Activated naive CD8-positive, alpha-beta T cell (primary cell): ENCODE measurements at regions not wholly inside any gene's neighbourhood (a gene's known extent, or its start where the extent isn't known, plus 50 kb on each side); places are given as distances from the start of the nearest gene placed in this dataset.
"Not testable (repeated sequence)": the region's sequence is repeated elsewhere in the genome, so short reads cannot be mapped to it uniquely, and the experiment has no call there.

Source experiments
- H3K27ac Mint-ChIP-seq: one replicate; pipeline ENCODE4 v1.8.0; 2021; ENCODE audit warnings: mixed read lengths
- H3K27me3 Mint-ChIP-seq: one replicate; pipeline ENCODE4 v1.8.0; 2021; ENCODE audit warnings: mixed read lengths
- H3K36me3 Mint-ChIP-seq: one replicate; pipeline ENCODE4 v1.8.0; 2021; ENCODE audit warnings: mixed read lengths
- H3K4me1 Mint-ChIP-seq: one replicate; pipeline ENCODE4 v1.8.0; 2021; ENCODE audit warnings: low read depth, mixed read lengths
- H3K4me3 Mint-ChIP-seq: one replicate; pipeline ENCODE4 v1.8.0; 2021; ENCODE audit warnings: mild to moderate bottlenecking, mixed read lengths
- H3K9me3 Mint-ChIP-seq: one replicate; pipeline ENCODE4 v1.8.0; 2021; ENCODE audit warnings: low read depth, mixed read lengths

- Mint-ChIP-seq H3K36me3 (no peaks in the 10 kb centered on the region), H3K27me3 (peaks cover 30% of the 10 kb centered on the region), H3K4me1 (peaks cover 10% of the 10 kb centered on the region)
Measured at GRCh38 chr6:28607990-28608389, 82.3 kb downstream of the GPX5 start.

DNA sequence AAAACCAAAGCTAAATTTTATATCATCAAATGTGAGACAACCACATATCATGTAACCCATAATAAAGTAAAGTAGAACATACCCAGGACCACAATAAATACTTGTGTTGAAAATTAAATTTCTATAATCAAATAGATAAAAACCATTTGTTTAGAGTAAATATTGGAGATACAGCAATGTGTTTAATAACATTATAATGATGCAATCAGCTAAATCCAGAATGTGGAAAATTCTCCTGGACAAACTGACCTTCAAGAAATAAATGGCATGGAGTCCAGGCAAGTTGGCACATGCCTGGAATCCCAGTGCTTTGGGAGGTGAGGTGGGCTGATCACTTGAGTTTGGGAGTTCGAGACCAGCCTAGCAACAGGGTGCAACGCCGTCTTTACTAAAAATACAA lies 84.0 kb downstream of the GPX5 start:
- H3K9me3 Mint-ChIP-seq, result no peaks in the 10 kb centered on the region
- H3K27me3 Mint-ChIP-seq, result peaks cover 37% of the 10 kb centered on the region
- H3K27ac Mint-ChIP-seq, result no peak overlapping the region
- no peaks in the 10 kb centered on the region for H3K36me3 Mint-ChIP-seq
- no peak overlapping the region for H3K4me3 Mint-ChIP-seq
- peaks cover 10% of the 10 kb centered on the region for H3K4me1 Mint-ChIP-seq

More at GRCh38 chr6:28607990-28608389, 82.3 kb downstream of the GPX5 start:
- no peak overlapping the region for H3K4me3 Mint-ChIP-seq
- no peaks in the 10 kb centered on the region for H3K9me3 Mint-ChIP-seq
- H3K27ac Mint-ChIP-seq, result no peak overlapping the region

- Mint-ChIP-seq H3K4me3 (no peak overlapping the region), H3K9me3 (no peaks in the 10 kb centered on the region), H3K27ac (no peak overlapping the region), H3K36me3 (peaks cover 2% of the 10 kb centered on the region), H3K27me3 (peaks cover 45% of the 10 kb centered on the region), H3K4me1 (no peaks in the 10 kb centered on the region)
Measured at GRCh38 chr6:28615616-28615954, 89.9 kb downstream of the GPX5 start.

DNA sequence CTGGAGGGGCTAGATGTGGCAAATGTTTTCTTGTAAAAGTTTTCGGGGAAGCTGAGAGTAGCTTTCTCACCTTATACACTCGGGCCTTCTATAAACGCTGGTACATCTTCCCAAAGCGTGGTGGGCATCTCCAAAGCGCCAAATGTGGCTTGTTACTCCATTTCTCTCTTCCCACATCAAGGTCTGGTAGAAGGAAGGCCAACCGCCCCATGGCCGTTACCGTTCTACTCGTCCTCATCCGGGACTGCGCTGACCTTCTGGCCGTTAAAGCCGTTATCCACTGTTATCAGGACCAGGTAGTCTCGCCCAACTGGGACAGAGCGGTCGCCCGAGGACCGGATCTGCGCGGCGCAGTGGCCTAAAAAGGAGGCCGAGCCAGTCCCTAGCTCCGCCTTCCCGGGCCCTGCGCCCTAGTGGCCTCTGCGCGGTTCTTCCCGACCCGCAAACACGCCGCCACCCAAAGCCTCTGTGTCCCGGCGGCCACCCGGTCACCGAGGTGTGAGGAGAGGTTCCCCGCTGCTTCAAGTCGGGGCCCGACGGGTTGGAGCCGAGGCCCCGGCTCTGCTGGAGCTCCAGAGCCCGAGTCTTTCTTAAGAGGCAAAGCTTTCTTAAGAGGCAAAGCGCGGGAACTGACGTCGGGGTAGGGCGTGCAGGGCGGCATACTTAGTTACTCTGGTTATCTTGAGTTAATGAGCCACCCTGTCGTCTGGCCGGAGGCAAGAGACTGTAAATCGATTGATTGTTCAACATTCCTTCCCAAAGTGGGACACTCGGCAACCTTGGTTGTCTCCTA lies 90.5 kb downstream of the GPX5 start:
- H3K27ac Mint-ChIP-seq, result no peak overlapping the region
- peaks cover 2% of the 10 kb centered on the region for H3K36me3 Mint-ChIP-seq
- peaks cover 3% of the 10 kb centered on the region for H3K4me1 Mint-ChIP-seq
- peaks cover 49% of the 10 kb centered on the region for H3K27me3 Mint-ChIP-seq
- H3K4me3 Mint-ChIP-seq, result no peak overlapping the region
- no peaks in the 10 kb centered on the region for H3K9me3 Mint-ChIP-seq

DNA sequence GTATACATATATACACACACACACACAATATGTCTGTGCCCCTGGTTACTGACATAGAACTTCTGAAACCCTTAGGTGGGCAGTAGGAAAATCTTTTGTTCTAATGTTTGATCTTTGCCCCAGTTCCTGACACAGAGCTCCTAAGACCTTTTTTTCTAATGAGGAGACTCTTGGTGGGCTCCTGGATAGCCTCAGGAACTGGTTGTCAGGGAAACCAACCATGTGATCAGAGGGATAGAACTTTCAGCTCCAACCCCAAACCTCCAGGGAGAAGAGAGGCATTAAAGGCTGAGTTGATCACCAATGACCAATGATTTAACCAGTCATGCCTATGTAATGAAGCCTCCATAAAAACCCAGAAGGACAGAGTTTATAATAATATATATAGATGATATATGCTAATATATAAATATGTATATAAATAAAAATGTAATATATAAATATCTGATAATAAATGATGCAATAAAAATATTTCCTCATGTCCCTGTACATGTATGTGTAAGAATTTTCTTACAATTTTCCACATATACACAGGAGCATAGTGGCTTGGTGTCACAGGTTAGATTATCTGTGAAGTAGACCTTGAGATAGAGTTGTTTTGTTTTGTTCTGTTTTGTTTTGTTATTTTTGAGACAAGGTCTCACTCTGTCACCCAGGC lies 93.3 kb downstream of the GPX5 start:
- peaks cover 5% of the 10 kb centered on the region for H3K36me3 Mint-ChIP-seq
- no peak overlapping the region for H3K4me3 Mint-ChIP-seq
- H3K27ac Mint-ChIP-seq, result no peak overlapping the region
- H3K4me1 Mint-ChIP-seq, result peaks cover 3% of the 10 kb centered on the region
- H3K27me3 Mint-ChIP-seq, result peaks cover 38% of the 10 kb centered on the region
- no peaks in the 10 kb centered on the region for H3K9me3 Mint-ChIP-seq

DNA sequence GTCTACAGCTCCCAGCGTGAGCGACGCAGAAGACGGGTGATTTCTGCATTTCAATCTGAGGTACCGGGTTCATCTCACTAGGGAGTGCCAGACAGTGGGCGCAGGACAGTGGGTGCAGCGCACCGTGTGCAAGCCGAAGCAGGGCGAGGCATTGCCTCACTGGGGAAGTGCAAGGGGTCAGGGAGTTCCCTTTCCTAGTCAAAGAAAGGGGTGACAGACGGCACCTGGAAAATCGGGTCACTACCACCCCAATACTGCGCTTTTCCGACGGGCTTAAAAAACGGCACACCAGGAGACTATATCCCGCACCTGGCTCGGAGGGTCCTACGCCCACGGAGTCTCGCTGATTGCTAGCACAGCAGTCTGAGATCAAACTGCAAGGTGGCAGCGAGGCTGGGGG lies 95.6 kb downstream of the GPX5 start:
- H3K27me3 Mint-ChIP-seq, result peaks cover 26% of the 10 kb centered on the region
- peak overlapping the region; percentile 44 for H3K4me3 Mint-ChIP-seq
- H3K4me1 Mint-ChIP-seq, H3K36me3 Mint-ChIP-seq, H3K9me3 Mint-ChIP-seq, H3K27ac Mint-ChIP-seq: not testable (repeated sequence)

GRCh38 chr6:28623242-28623641 lies 97.6 kb downstream of the GPX5 start:
- H3K4me3 Mint-ChIP-seq, H3K4me1 Mint-ChIP-seq: not testable (repeated sequence)
- peaks cover 26% of the 10 kb centered on the region for H3K27me3 Mint-ChIP-seq

GRCh38 chr6:28626386-28626785 lies 100.7 kb downstream of the GPX5 start:
- not testable (repeated sequence) for H3K9me3 Mint-ChIP-seq, H3K4me1 Mint-ChIP-seq
- peaks cover 19% of the 10 kb centered on the region for H3K27me3 Mint-ChIP-seq

More at GRCh38 chr6:28623242-28623641, 97.6 kb downstream of the GPX5 start:
- H3K27ac Mint-ChIP-seq, H3K36me3 Mint-ChIP-seq, H3K9me3 Mint-ChIP-seq: not testable (repeated sequence)

GRCh38 chr6:28632326-28632851 lies 106.7 kb downstream of the GPX5 start:
- Mint-ChIP-seq H3K4me3 (no peak overlapping the region), H3K27me3 (peaks cover 60% of the 10 kb centered on the region), H3K4me1 (peaks cover 19% of the 10 kb centered on the region), H3K36me3 (no peaks in the 10 kb centered on the region), H3K27ac (no peak overlapping the region), H3K9me3 (no peaks in the 10 kb centered on the region)

More at GRCh38 chr6:28626386-28626785, 100.7 kb downstream of the GPX5 start:
- not testable (repeated sequence) for H3K27ac Mint-ChIP-seq, H3K36me3 Mint-ChIP-seq, H3K4me3 Mint-ChIP-seq

DNA sequence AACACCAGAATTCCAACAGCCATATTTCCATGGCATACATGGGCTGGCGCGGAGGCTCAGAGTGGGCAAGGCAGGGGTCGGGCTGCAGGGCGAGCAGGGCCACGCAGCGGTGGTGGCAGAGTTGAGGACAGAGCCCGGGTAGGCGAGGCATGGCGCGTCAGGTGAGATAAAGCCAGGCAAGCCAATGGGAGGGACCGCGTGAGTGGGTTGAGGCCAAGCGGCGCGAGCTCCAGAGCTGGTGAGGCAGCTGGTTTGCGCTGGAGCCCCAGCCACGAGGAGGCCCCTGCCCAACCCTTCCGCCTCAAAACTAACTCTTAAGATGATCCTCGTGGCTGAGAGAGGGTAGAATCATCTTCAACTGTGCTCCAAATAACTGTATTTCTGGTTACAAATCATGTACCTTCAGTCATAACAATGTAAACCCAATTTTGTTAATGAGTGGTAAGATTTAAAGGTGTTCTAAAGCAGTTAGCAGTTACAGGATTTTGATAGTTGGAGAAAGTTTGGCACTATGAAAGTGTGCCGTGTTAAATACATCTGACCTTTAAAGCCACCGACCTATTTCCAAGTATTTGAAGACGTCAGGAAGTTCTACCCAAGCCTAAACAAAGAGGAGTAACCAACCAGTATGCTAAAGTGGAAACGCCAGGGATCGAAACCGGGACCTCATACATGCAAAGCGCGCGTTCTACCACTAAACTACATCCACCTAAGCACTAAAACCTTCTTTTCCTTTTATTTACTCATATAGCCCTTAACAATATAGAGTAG lies 107.9 kb downstream of the GPX5 start:
- Mint-ChIP-seq H3K27me3 (peaks cover 64% of the 10 kb centered on the region), H3K4me1 (peaks cover 19% of the 10 kb centered on the region), H3K36me3 (no peaks in the 10 kb centered on the region), H3K4me3 (no peak overlapping the region), H3K27ac (no peak overlapping the region), H3K9me3 (no peaks in the 10 kb centered on the region)

GRCh38 chr6:28634411-28634760 lies 108.7 kb downstream of the GPX5 start:
- Mint-ChIP-seq H3K27ac (no peak overlapping the region), H3K4me3 (peak overlapping the region; percentile 48), H3K36me3 (no peaks in the 10 kb centered on the region), H3K4me1 (peaks cover 19% of the 10 kb centered on the region), H3K9me3 (no peaks in the 10 kb centered on the region), H3K27me3 (peaks cover 70% of the 10 kb centered on the region)

DNA sequence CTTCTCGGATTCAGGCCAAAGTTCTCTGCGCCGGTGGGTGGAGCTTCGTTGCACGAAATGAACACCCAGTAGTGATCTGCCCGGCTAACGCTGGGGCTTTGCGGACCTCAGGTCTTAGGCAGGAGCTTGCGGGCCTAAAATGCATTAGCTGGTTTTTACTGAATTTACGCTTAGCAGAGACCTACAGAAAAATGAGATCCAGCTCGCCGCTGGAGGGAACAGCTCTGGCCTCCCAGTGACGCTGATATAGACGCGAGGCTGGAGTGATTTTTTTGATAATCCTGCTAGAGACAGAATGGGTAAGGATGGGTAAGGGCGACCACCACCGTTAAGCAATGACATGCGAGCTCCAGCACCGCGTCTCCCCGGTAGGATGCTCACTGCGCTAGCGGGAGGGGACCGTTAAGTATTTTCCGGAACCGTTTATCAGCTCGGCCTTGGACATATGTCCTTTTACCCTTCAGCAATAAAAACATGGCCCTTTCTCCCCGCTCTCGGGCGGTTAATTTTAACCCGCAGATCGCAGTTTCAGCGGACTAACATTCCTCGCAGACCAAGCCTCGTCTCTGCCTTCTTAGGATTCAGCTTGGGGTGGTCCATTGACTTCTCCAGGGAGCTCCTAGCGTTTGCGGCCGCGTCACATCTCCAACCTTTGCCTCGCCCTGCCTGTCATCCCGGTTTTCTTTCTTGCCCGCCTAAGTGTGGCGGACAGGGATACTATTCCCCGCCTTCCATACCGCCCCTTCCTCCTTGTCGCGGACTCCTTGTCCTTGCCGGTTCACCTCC lies 109.3 kb downstream of the GPX5 start:
- H3K9me3 Mint-ChIP-seq, result no peaks in the 10 kb centered on the region
- peak overlapping the region; percentile 48 for H3K4me3 Mint-ChIP-seq
- H3K27ac Mint-ChIP-seq, result no peak overlapping the region
- H3K4me1 Mint-ChIP-seq, result peaks cover 19% of the 10 kb centered on the region
- no peaks in the 10 kb centered on the region for H3K36me3 Mint-ChIP-seq
- H3K27me3 Mint-ChIP-seq, result peaks cover 70% of the 10 kb centered on the region

DNA sequence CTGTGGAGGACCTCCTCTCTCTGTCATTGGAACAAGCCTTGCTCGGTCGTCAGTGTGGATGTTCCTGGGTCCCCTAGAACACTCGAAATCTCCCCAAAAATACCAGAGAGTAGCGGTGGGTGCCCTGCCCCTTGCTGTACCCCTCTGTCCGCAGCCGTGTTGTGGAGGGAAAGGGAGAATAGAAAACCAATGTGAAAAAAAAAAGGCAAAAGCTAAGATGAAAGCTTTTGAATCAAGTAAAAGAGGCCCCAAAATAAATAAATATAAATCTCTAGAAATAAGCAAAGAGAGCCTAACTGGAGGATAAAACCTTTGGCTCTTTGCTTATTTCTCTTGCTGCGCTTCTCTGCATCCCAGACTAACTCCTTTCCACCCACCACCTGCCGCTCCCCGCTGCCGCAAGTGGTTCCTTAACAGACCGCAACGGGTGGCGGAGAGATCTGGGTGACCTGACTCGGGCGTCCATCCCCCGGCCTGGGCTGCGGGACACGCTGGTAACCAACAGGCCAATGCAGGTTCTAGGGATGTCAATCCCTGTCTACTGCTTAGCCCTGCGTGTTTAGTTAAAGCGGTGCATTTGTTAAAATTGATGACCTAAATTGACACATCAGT lies 110.0 kb downstream of the GPX5 start:
- Mint-ChIP-seq H3K4me3 (peak overlapping the region; percentile 48), H3K9me3 (no peaks in the 10 kb centered on the region), H3K36me3 (no peaks in the 10 kb centered on the region), H3K4me1 (peaks cover 19% of the 10 kb centered on the region), H3K27ac (no peak overlapping the region), H3K27me3 (peaks cover 65% of the 10 kb centered on the region)

- Mint-ChIP-seq H3K36me3 (no peaks in the 10 kb centered on the region), H3K4me1 (peaks cover 14% of the 10 kb centered on the region), H3K27ac (no peak overlapping the region), H3K27me3 (peaks cover 52% of the 10 kb centered on the region), H3K9me3 (no peaks in the 10 kb centered on the region), H3K4me3 (no peak overlapping the region)
Measured at GRCh38 chr6:28638787-28639430, 113.2 kb downstream of the GPX5 start.
